ENCODE measurements at regions not wholly inside any gene's neighbourhood (a gene's known extent, or its start where the extent isn't known, plus 50 kb on each side); places are given as distances from the start of the nearest gene placed in this dataset.

GRCh38 chr2:105600037-105600442 is 144.7 kb upstream of the NCK2 start:
- no peaks in the 10 kb centered on the region for H3K36me3 ChIP-seq (ENCODE audit: control insufficient read depth in 1 of 2, insufficient read depth in 2 of 2, low read length in 2 of 2)
- no peak for TF ChIP-seq EZH2phosphoT487 (IDR thresholded peaks at IDR 0.05; ENCODE audit: borderline replicate concordance)
- no peak for TF ChIP-seq JUND (IDR thresholded peaks at IDR 0.05)
- TF ChIP-seq FOSL1 (IDR thresholded peaks at IDR 0.05; ENCODE audit: low read depth): no peak
- no peak for TF ChIP-seq RAD21 (IDR thresholded peaks at IDR 0.05; ENCODE audit: low read depth)
- no peak for TF ChIP-seq ZFX (IDR thresholded peaks at IDR 0.05)
- TF ChIP-seq POLR2AphosphoS5 (IDR thresholded peaks at IDR 0.05; ENCODE audit: low read depth, low read length): no peak
- no peak for TF ChIP-seq CBX3 (IDR thresholded peaks at IDR 0.05; ENCODE audit: low read depth)
- TF ChIP-seq, protein P1, sequence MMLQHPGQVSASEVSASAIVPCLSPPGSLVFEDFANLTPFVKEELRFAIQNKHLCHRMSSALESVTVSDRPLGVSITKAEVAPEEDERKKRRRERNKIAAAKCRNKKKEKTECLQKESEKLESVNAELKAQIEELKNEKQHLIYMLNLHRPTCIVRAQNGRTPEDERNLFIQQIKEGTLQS (IDR thresholded peaks at IDR 0.05): no peak
- no peak for TF ChIP-seq SP1 (IDR thresholded peaks at IDR 0.05; ENCODE audit: low read depth)
- TF ChIP-seq, protein P2, sequence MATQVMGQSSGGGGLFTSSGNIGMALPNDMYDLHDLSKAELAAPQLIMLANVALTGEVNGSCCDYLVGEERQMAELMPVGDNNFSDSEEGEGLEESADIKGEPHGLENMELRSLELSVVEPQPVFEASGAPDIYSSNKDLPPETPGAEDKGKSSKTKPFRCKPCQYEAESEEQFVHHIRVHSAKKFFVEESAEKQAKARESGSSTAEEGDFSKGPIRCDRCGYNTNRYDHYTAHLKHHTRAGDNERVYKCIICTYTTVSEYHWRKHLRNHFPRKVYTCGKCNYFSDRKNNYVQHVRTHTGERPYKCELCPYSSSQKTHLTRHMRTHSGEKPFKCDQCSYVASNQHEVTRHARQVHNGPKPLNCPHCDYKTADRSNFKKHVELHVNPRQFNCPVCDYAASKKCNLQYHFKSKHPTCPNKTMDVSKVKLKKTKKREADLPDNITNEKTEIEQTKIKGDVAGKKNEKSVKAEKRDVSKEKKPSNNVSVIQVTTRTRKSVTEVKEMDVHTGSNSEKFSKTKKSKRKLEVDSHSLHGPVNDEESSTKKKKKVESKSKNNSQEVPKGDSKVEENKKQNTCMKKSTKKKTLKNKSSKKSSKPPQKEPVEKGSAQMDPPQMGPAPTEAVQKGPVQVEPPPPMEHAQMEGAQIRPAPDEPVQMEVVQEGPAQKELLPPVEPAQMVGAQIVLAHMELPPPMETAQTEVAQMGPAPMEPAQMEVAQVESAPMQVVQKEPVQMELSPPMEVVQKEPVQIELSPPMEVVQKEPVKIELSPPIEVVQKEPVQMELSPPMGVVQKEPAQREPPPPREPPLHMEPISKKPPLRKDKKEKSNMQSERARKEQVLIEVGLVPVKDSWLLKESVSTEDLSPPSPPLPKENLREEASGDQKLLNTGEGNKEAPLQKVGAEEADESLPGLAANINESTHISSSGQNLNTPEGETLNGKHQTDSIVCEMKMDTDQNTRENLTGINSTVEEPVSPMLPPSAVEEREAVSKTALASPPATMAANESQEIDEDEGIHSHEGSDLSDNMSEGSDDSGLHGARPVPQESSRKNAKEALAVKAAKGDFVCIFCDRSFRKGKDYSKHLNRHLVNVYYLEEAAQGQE (IDR thresholded peaks at IDR 0.05; ENCODE audit: low read depth): no peak
- ChIA-PET POLR2A (no interaction called here), CTCF (no interaction called here), RAD21 (ENCODE audit: low non-redundant PET in 1 of 2, low total read pairs in 2 of 2, uncharacterized antibody in 2 of 2, unreplicated experiment in 2 of 2) (no interaction called here)
- DNase-seq (ENCODE audit: low read depth, low spot score): no peak
- no peak overlapping the region for H3K27ac ChIP-seq (ENCODE audit: low read depth, low read length)
- H3K9me2 ChIP-seq (ENCODE audit: insufficient read depth): no peaks in the 10 kb centered on the region
- ATAC-seq: no peak
- H3K9ac ChIP-seq (ENCODE audit: low read length): no peak overlapping the region
- no peaks in the 10 kb centered on the region for H3K79me2 ChIP-seq (ENCODE audit: insufficient read depth, low read length)
- intact Hi-C loops (cut with micrococcal nuclease): no loop called here
- H3K4me3 ChIP-seq (replicated peaks in 1 of 2; ENCODE audit: low read depth in 1 of 2, low read length in 2 of 2): no peak overlapping the region
- no TSS peak for BruUV-seq (replicated peaks)
- 0 out of 2 replicates have a peak, but pooled peaks cover 6% of the 10 kb centered on the region for H3K27me3 ChIP-seq (ENCODE audit: insufficient read depth, low read length)
- peaks cover 0 to 10% of the 10 kb centered on the region in 2 experiments; a peak in 2 of 4 replicates for H3K4me1 ChIP-seq (ENCODE audit: control insufficient read depth in 1 of 2, insufficient read depth in 2 of 2, low read length in 2 of 2)
- H3K9me3 ChIP-seq (ENCODE audit: control insufficient read depth in 1 of 2, insufficient read depth in 1 of 2, low read depth in 1 of 2, low read length in 2 of 2): no peaks in the 10 kb centered on the region
- no peaks in the 10 kb centered on the region for H4K20me1 ChIP-seq (ENCODE audit: insufficient read depth)
- no peak overlapping the region for H2AFZ ChIP-seq (ENCODE audit: low read depth, low read length, poor library complexity, severe bottlenecking)
- H3K4me2 ChIP-seq (ENCODE audit: low read length): no peak overlapping the region

All from HCT116 (cell line).